ENCODE measurements at regions not wholly inside any gene's neighbourhood (a gene's known extent, or its start where the extent isn't known, plus 50 kb on each side); places are given as distances from the start of the nearest gene placed in this dataset.

GRCh38 chr9:31677877-31678276 lies 706.6 kb upstream of the ACO1 start:
- H3K27ac ChIP-seq (ENCODE audit: low read depth, low read length), result no peak overlapping the region
- ATAC-seq, result no peak

More at GRCh38 chr9:31677877-31678276, 706.6 kb upstream of the ACO1 start:
- Histone ChIP-seq H4K20me1 (ENCODE audit: insufficient read depth) (no peaks in the 10 kb centered on the region), H3K27me3 (ENCODE audit: insufficient read depth, low read length) (no peaks in the 10 kb centered on the region), H3K79me2 (ENCODE audit: insufficient read depth, low read length) (no peaks in the 10 kb centered on the region), H3K4me1 (ENCODE audit: control insufficient read depth in 1 of 2, insufficient read depth in 2 of 2, low read length in 2 of 2) (no peaks in the 10 kb centered on the region), H3K36me3 (ENCODE audit: control insufficient read depth in 1 of 2, insufficient read depth in 2 of 2, low read length in 2 of 2) (no peaks in the 10 kb centered on the region), H3K9me3 (ENCODE audit: control insufficient read depth in 1 of 2, insufficient read depth in 1 of 2, low read depth in 1 of 2, low read length in 2 of 2) (no peaks in the 10 kb centered on the region), H3K4me2 (ENCODE audit: low read length) (no peak overlapping the region), H3K9me2 (ENCODE audit: insufficient read depth) (no peaks in the 10 kb centered on the region), H3K4me3 (replicated peaks in 1 of 2; ENCODE audit: low read depth in 1 of 2, low read length in 2 of 2) (no peak overlapping the region), H3K9ac (ENCODE audit: low read length) (no peak overlapping the region), H2AFZ (ENCODE audit: low read depth, low read length, poor library complexity, severe bottlenecking) (no peak overlapping the region)
- DNase-seq (ENCODE audit: low read depth, low spot score), result no peak
- BruUV-seq (replicated peaks), result no TSS peak
- POLR2A ChIA-PET, result no interaction called here
- TF ChIP-seq SRF (IDR thresholded peaks at IDR 0.05; ENCODE audit: low read depth) (no peak), POLR2A (IDR thresholded peaks at IDR 0.05; ENCODE audit: borderline replicate concordance, extremely low read depth, insufficient read depth, insufficient read length) (no peak), EZH2phosphoT487 (IDR thresholded peaks at IDR 0.05; ENCODE audit: borderline replicate concordance) (no peak), CTCF (IDR thresholded peaks at IDR 0.05 in 2 of 3, conservative IDR thresholded peaks at IDR 0.05 in 1 of 3; ENCODE audit: borderline replicate concordance in 1 of 3, insufficient read depth in 1 of 3, low read depth in 2 of 3, low read length in 2 of 3) (no peak), POLR2AphosphoS5 (IDR thresholded peaks at IDR 0.05; ENCODE audit: low read depth, low read length) (no peak), REST (IDR thresholded peaks at IDR 0.05; ENCODE audit: low read depth) (no peak), SP1 (IDR thresholded peaks at IDR 0.05; ENCODE audit: low read depth) (no peak), JUND (IDR thresholded peaks at IDR 0.05) (no peak), FOSL1 (IDR thresholded peaks at IDR 0.05; ENCODE audit: low read depth) (no peak), ATF3 (IDR thresholded peaks at IDR 0.05) (no peak), MAX (IDR thresholded peaks at IDR 0.05) (no peak), YY1 (IDR thresholded peaks at IDR 0.05; ENCODE audit: extremely low read depth, insufficient replicate concordance, low read depth, low read length) (no peak), EZH2 (IDR thresholded peaks at IDR 0.05) (no peak), CEBPB (IDR thresholded peaks at IDR 0.05; ENCODE audit: low read depth) (no peak), CBX3 (IDR thresholded peaks at IDR 0.05; ENCODE audit: low read depth) (no peak), TCF7L2 (IDR thresholded peaks at IDR 0.05; ENCODE audit: borderline replicate concordance, extremely low read depth, insufficient read depth, insufficient read length) (no peak), ZFX (IDR thresholded peaks at IDR 0.05) (no peak)
- intact Hi-C loops (cut with micrococcal nuclease), result no loop called here
- CTCF ChIA-PET, result no interaction called here
- RAD21 ChIA-PET (ENCODE audit: low non-redundant PET in 1 of 2, low total read pairs in 2 of 2, uncharacterized antibody in 2 of 2, unreplicated experiment in 2 of 2), result no interaction called here
